H9 (cell line): ENCODE measurements at regions not wholly inside any gene's neighbourhood (a gene's known extent, or its start where the extent isn't known, plus 50 kb on each side); places are given as distances from the start of the nearest gene placed in this dataset.
"Not testable (repeated sequence)": the region's sequence is repeated elsewhere in the genome, so short reads cannot be mapped to it uniquely, and the experiment has no call there.

Experiments used
- DNase-seq: peaks from one replicate; pipeline ENCODE4 v3.0.0-alpha.2; 2017
- H2AFZ ChIP-seq: one replicate; pipeline ENCODE4 v1.6.1; 2013; ENCODE audit warnings: mild to moderate bottlenecking, low read length, control low read depth, moderate library complexity
- H2AK5ac ChIP-seq: 2 replicates; pipeline ENCODE4 v1.6.1; 2013; ENCODE audit warnings: low read length, control low read depth, mixed read lengths; ENCODE audit not compliant: insufficient read length
- H2BK120ac ChIP-seq: one replicate; pipeline ENCODE4 v1.6.1; 2013; ENCODE audit warnings: low read depth, mild to moderate bottlenecking, low read length, control low read depth, inconsistent platforms; ENCODE audit not compliant: poor library complexity, severe bottlenecking
- H2BK12ac ChIP-seq: 2 replicates; pipeline ENCODE4 v1.6.1; 2013; ENCODE audit warnings: low read length, control low read depth, mixed read lengths, low read depth; ENCODE audit not compliant: insufficient read length
- H2BK15ac ChIP-seq: 2 replicates; pipeline ENCODE4 v1.6.1; 2013; ENCODE audit warnings: low read depth, low read length, control low read depth
- H2BK20ac ChIP-seq: one replicate; pipeline ENCODE4 v1.6.1; 2013; ENCODE audit warnings: low read depth, mild to moderate bottlenecking, low read length, control low read depth, inconsistent platforms; ENCODE audit not compliant: poor library complexity, severe bottlenecking
- H2BK5ac ChIP-seq: 2 replicates; pipeline ENCODE4 v1.6.1; 2013; ENCODE audit warnings: low read length, control low read depth, mixed read lengths; ENCODE audit not compliant: insufficient read length
- H3K14ac ChIP-seq: 2 replicates; pipeline ENCODE4 v1.6.1; 2013; ENCODE audit warnings: low read length, control low read depth; ENCODE audit not compliant: insufficient read depth
- H3K18ac ChIP-seq: 2 replicates; pipeline ENCODE4 v1.6.1; 2013; ENCODE audit warnings: low read depth, mild to moderate bottlenecking, mixed read lengths, low read length, control low read depth; ENCODE audit not compliant: insufficient read length
- H3K23ac ChIP-seq: 2 replicates; pipeline ENCODE4 v1.6.1; 2013; ENCODE audit warnings: low read length, control low read depth, mixed read lengths, low read depth; ENCODE audit not compliant: insufficient read length
- H3K23me2 ChIP-seq: 2 replicates; pipeline ENCODE4 v1.6.1; 2013; ENCODE audit warnings: low read depth, mild to moderate bottlenecking, mixed read lengths, low read length, control low read depth; ENCODE audit not compliant: insufficient read length, poor library complexity, severe bottlenecking
- H3K27ac ChIP-seq: 2 replicates; pipeline ENCODE4 v1.5.1; 2013; ENCODE audit warnings: low read length, control low read depth, mixed read lengths, low read depth; ENCODE audit not compliant: insufficient read length
- H3K27me3 ChIP-seq: 2 replicates; pipeline ENCODE4 v1.6.1; 2013; ENCODE audit warnings: low read length, control low read depth, inconsistent platforms; ENCODE audit not compliant: insufficient read depth
- H3K4ac ChIP-seq: 2 replicates; pipeline ENCODE4 v1.6.1; 2013; ENCODE audit warnings: low read depth, mild to moderate bottlenecking, control low read depth, inconsistent platforms, low read length, moderate library complexity
- H3K4me1 ChIP-seq: 2 replicates; pipeline ENCODE4 v1.6.1; 2013; ENCODE audit warnings: low read length, control low read depth, inconsistent platforms; ENCODE audit not compliant: insufficient read depth
- H3K4me2 ChIP-seq: 2 replicates; pipeline ENCODE4 v1.6.1; 2013; ENCODE audit warnings: low read length, control low read depth, mixed read lengths; ENCODE audit not compliant: insufficient read length, insufficient read depth
- H3K56ac ChIP-seq: 2 replicates; pipeline ENCODE4 v1.6.1; 2013; ENCODE audit warnings: low read depth, mild to moderate bottlenecking, mixed read lengths, low read length, control low read depth; ENCODE audit not compliant: insufficient read length
- H3K79me1 ChIP-seq: 2 replicates; pipeline ENCODE4 v1.6.1; 2013; ENCODE audit warnings: low read depth, mild to moderate bottlenecking, moderate library complexity, low read length, control low read depth, inconsistent platforms; ENCODE audit not compliant: insufficient read depth, poor library complexity, severe bottlenecking
- H3K79me2 ChIP-seq: 2 replicates; pipeline ENCODE4 v1.6.1; 2013; ENCODE audit warnings: low read length, control low read depth, inconsistent platforms; ENCODE audit not compliant: insufficient read depth
- H3K9ac ChIP-seq: 2 replicates; pipeline ENCODE4 v1.6.1; 2013; ENCODE audit warnings: low read length, control low read depth, mixed read lengths; ENCODE audit not compliant: insufficient read length; ENCODE audit errors: extremely low read depth
- H3K9me3 ChIP-seq: one replicate; pipeline ENCODE4 v1.6.1; 2013; ENCODE audit warnings: low read depth, low read length, inconsistent platforms; ENCODE audit not compliant: control insufficient read depth
- H3T11ph ChIP-seq: one replicate; pipeline ENCODE4 v1.6.1; 2013; ENCODE audit warnings: mild to moderate bottlenecking, low read length, control low read depth, inconsistent platforms
- H4K20me1 ChIP-seq: one replicate; pipeline ENCODE4 v1.6.1; 2013; ENCODE audit not compliant: control insufficient read depth, insufficient read length, insufficient read depth
- H4K5ac ChIP-seq: 2 replicates; pipeline ENCODE4 v1.6.1; 2013; ENCODE audit warnings: low read depth, mild to moderate bottlenecking, mixed read lengths, low read length, control low read depth; ENCODE audit not compliant: insufficient read length
- H4K8ac ChIP-seq: replicated peaks from 2 replicates; pipeline ENCODE4 v1.6.1; 2013; ENCODE audit warnings: low read length, control low read depth, mixed read lengths, low read depth; ENCODE audit not compliant: insufficient read length
- H4K91ac ChIP-seq: 2 replicates; pipeline ENCODE4 v1.6.1; 2013; ENCODE audit warnings: low read depth, mild to moderate bottlenecking, moderate library complexity, mixed read lengths, low read length, control low read depth; ENCODE audit not compliant: insufficient read length
- H3K27ac Mint-ChIP-seq, 3 experiments: 2 replicates in 2 of 3; 3 replicates in 1 of 3; pipeline ENCODE4 v1.8.0; 2020 to 2021; ENCODE audit warnings: mixed read lengths in 3 of 3, mild to moderate bottlenecking in 1 of 3, moderate library complexity in 1 of 3
- H3K27me3 Mint-ChIP-seq: 2 replicates; pipeline ENCODE4 v1.8.0; 2021; ENCODE audit warnings: low read depth, mild to moderate bottlenecking, moderate library complexity, mixed read lengths
- H3K36me3 Mint-ChIP-seq, 3 experiments: 2 replicates in 2 of 3; 3 replicates in 1 of 3; pipeline ENCODE4 v1.8.0; 2020 to 2021; ENCODE audit warnings: low read depth in 3 of 3, mixed read lengths in 3 of 3; ENCODE audit not compliant: insufficient read depth in 1 of 3
- H3K4me1 Mint-ChIP-seq, 2 experiments: 2 replicates each; pipeline ENCODE4 v1.8.0; 2020; ENCODE audit warnings: mixed read lengths in 2 of 2
- H3K4me3 Mint-ChIP-seq, 2 experiments: 2 replicates in 1 of 2; 3 replicates in 1 of 2; pipeline ENCODE4 v1.8.0; 2020 to 2021; ENCODE audit warnings: mild to moderate bottlenecking in 2 of 2, mixed read lengths in 2 of 2, moderate library complexity in 1 of 2
- H3K9me3 Mint-ChIP-seq, 2 experiments: 2 replicates in 1 of 2; 3 replicates in 1 of 2; pipeline ENCODE4 v1.8.0; 2020; ENCODE audit warnings: mild to moderate bottlenecking in 2 of 2, mixed read lengths in 2 of 2, moderate library complexity in 1 of 2
- WGBS: extraction: QIAGEN DNeasy Blood & Tissue Kit; methylation state at CpG from one replicate; pipeline ENCODE4 v1.1.7; 2013; ENCODE audit warnings: missing lambda C conversion rate, low lambda C conversion rate, mixed read lengths; ENCODE audit not compliant: insufficient read length; ENCODE audit errors: extremely low coverage; 5-methylcytosine and 5-hydroxymethylcytosine counted together
- TF ChIP-seq, protein P1 (sequence below): fragments of 200-600 bp; sonication (generic); conservative IDR thresholded peaks from 3 replicates; pipeline ENCODE4 v1.8.0; 2021; ENCODE audit warnings: antibody characterized with exemption, mild to moderate bottlenecking

DNA sequence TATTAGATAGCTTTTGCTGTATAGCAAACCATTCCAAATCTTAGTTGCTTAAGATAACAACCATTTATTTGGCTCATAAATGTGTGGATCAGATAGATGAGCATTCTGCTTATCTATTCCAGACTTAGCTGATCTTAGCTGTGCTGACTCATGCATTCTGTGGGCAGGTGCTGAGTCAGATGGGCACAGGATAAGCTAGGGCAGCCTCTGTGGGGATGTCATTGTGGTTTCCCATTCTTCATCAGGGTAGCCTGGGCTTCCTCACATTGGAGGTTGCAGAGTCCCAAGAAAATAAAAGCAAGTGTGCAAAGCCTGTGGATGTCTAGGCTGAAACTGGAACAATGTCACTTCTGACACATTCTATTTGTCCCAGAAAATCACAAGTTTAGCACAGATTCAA, 917.0 kb downstream of the TYW1 start:
- Mint-ChIP-seq H3K36me3 (peaks cover 4 to 6% (median 6%) of the 10 kb centered on the region in 3 experiments), H3K27ac (no peak overlapping the region), H3K27me3 (peaks cover 7% of the 10 kb centered on the region), H3K4me3 (no peak overlapping the region), H3K4me1 (peaks cover 41% of the 10 kb centered on the region in 2 experiments), H3K9me3 (peaks cover 6% of the 10 kb centered on the region in 2 experiments)
- TF ChIP-seq, protein P1, sequence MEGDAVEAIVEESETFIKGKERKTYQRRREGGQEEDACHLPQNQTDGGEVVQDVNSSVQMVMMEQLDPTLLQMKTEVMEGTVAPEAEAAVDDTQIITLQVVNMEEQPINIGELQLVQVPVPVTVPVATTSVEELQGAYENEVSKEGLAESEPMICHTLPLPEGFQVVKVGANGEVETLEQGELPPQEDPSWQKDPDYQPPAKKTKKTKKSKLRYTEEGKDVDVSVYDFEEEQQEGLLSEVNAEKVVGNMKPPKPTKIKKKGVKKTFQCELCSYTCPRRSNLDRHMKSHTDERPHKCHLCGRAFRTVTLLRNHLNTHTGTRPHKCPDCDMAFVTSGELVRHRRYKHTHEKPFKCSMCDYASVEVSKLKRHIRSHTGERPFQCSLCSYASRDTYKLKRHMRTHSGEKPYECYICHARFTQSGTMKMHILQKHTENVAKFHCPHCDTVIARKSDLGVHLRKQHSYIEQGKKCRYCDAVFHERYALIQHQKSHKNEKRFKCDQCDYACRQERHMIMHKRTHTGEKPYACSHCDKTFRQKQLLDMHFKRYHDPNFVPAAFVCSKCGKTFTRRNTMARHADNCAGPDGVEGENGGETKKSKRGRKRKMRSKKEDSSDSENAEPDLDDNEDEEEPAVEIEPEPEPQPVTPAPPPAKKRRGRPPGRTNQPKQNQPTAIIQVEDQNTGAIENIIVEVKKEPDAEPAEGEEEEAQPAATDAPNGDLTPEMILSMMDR = no peak
- H2BK5ac ChIP-seq = no peak overlapping the region
- H3K14ac ChIP-seq = no peak overlapping the region
- H2AK5ac ChIP-seq = no peak overlapping the region
- no peak overlapping the region for H4K5ac ChIP-seq
- no peaks in the 10 kb centered on the region for H4K20me1 ChIP-seq
- peaks cover 4% of the 10 kb centered on the region; the same call in 1 of the 2 replicates for H3K4me1 ChIP-seq
- H4K91ac ChIP-seq = no peak overlapping the region
- no peak overlapping the region for H2BK120ac ChIP-seq
- H3K56ac ChIP-seq = no peak overlapping the region
- H2BK12ac ChIP-seq = no peak overlapping the region
- H3K27me3 ChIP-seq = no peaks in the 10 kb centered on the region; the same call in 1 of the 2 replicates
- no peak overlapping the region for H3T11ph ChIP-seq
- no peak overlapping the region for H3K4me2 ChIP-seq
- H2BK15ac ChIP-seq = no peak overlapping the region
- no peak overlapping the region for H4K8ac ChIP-seq
- no peak for DNase-seq
- no peaks in the 10 kb centered on the region for H3K23me2 ChIP-seq
- H3K23ac ChIP-seq = no peak overlapping the region
- no peak overlapping the region for H3K9ac ChIP-seq
- no peak overlapping the region for H2AFZ ChIP-seq
- H3K4ac ChIP-seq = no peak overlapping the region
- no peak overlapping the region for H3K18ac ChIP-seq
- H2BK20ac ChIP-seq = no peak overlapping the region
- H3K79me1 ChIP-seq = no peaks in the 10 kb centered on the region
- H3K27ac ChIP-seq = no peak overlapping the region
- no peaks in the 10 kb centered on the region for H3K9me3 ChIP-seq
- no peaks in the 10 kb centered on the region for H3K79me2 ChIP-seq

DNA sequence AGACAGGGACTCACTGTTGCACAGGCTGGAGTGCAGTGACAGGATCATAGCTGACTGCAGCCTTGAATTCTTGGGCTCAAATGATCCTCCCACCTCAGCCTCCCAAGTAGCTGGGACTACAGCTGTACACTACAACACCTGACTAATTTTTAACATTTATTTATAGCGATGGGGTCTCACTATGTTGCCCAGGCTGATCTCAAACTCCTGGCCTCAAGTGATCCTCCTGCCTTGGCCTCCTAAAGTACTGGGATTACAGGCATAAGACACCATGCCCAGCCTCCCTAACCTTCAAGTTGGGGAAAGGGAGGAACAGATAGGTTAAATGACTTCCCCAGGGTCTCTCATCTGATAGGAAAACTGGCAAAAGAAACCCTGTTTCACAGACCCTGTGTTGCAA, 919.5 kb downstream of the TYW1 start:
- Mint-ChIP-seq H3K27ac (peak overlapping the region in 1 of 3 experiments; percentile 0; a peak in 1 of 7 replicates), H3K4me1 (peaks cover 41% of the 10 kb centered on the region in 2 experiments)

More for the DNA sequence above, 919.5 kb downstream of the TYW1 start:
- not testable (repeated sequence) for H3K4me2 ChIP-seq, H2BK12ac ChIP-seq, H2BK5ac ChIP-seq, H3K56ac ChIP-seq, H3K79me2 ChIP-seq, H3K9me3 ChIP-seq, H3K23ac ChIP-seq, H4K20me1 ChIP-seq, H3K9ac ChIP-seq, H3K27ac ChIP-seq, H2BK120ac ChIP-seq, H3K27me3 ChIP-seq, H4K8ac ChIP-seq, H3K18ac ChIP-seq, H3K4me3 Mint-ChIP-seq, H3T11ph ChIP-seq, H2BK15ac ChIP-seq, H2AK5ac ChIP-seq, DNase-seq, H4K5ac ChIP-seq, H2BK20ac ChIP-seq, H3K23me2 ChIP-seq, H3K79me1 ChIP-seq, H2AFZ ChIP-seq, H3K27me3 Mint-ChIP-seq, H3K14ac ChIP-seq, H3K4me1 ChIP-seq, H3K4ac ChIP-seq, H4K91ac ChIP-seq
- peaks cover 13 to 14% of the 10 kb centered on the region in 2 experiments for H3K9me3 Mint-ChIP-seq
- H3K36me3 Mint-ChIP-seq = peaks cover 4 to 12% (median 7%) of the 10 kb centered on the region in 3 experiments; a peak in 6 of 7 replicates
- WGBS = no CpG with 5 or more reads among the region's 1 CpG
